HG03066 (cell line): ENCODE measurements at regions not wholly inside any gene's neighbourhood (a gene's known extent, or its start where the extent isn't known, plus 50 kb on each side); places are given as distances from the start of the nearest gene placed in this dataset.
"Not testable (repeated sequence)": the region's sequence is repeated elsewhere in the genome, so short reads cannot be mapped to it uniquely, and the experiment has no call there.

Source experiments
- ATAC-seq: cut with Tn5 transposase; IDR thresholded peaks from one replicate; pipeline ENCODE4 v1.9.1; 2021; ENCODE audit warnings: low read depth; ENCODE audit not compliant: unreplicated experiment

DNA sequence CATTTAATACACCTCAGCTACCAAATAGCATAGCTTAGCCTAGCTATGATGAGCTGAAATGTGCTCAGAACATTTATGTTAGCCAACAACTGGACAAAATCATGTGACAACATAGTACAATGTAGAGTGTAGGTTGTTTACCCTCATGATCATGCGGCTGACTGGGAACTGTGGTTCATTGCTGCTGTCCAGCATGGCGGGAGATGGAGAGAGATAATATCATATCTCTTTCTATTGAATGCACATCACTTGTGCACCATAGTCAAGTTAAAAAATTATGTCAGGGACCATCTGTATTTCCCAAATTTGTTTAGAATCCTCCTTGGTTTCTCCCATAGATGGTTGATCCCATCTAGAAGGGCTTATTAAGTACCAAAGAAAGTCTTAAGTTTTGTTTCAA lies 151.1 kb upstream of the ELL2 start:
- no peak for ATAC-seq

DNA sequence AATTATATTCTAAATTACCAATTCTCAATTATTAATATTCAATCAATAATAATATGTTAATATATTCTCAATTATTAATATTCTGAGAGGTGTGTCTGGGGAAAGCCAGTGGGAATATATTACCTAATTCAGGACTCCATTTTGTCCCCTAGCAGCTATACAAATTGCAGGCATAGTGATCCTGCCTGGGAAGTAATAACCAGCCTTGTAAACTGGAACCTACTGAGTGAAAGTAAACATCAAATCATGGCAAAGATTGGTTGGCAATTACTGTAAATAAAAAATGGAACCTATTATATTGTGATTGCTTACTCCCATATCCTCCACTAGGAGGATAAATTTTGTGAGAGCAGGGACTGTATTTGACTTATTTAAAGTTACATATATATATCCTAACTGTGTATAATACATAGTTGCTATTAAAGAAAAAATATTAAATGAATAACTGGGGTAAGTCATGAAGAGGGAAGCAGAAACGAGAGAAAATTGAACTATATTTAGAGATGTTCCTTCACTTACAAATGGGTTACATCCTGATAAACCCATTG lies 150.5 kb upstream of the ELL2 start:
- ATAC-seq: no peak

DNA sequence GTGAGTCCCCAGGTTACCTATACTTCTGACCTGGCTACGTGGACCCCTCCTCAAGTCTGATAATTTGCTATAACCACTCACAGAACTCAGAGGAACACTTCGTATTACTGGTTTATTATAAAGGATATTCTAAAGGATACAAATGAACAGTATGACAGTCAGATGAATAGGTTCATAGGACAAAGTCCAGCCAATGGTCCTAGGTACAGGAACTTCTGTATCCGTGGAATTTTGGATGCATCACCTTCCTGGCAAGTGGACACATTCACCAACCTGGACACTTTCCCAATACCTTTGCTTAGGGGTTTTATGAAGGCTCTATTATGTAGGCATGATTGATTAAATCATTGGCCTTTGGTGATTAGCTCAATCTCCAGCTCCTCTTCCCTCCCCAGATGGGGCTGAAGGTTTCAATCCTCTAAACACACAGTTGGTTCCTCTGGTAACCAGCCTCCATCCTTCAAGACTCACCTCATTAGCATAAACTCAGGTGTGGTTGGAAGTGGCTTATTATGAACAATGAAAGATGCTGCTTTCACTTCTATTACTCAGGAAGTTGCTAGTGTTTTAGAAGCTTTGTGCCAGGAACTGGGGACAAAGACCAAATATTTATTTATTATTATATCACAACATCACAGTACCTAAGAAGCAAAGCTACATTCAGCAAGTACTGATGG lies 149.6 kb upstream of the ELL2 start:
- no peak for ATAC-seq

DNA sequence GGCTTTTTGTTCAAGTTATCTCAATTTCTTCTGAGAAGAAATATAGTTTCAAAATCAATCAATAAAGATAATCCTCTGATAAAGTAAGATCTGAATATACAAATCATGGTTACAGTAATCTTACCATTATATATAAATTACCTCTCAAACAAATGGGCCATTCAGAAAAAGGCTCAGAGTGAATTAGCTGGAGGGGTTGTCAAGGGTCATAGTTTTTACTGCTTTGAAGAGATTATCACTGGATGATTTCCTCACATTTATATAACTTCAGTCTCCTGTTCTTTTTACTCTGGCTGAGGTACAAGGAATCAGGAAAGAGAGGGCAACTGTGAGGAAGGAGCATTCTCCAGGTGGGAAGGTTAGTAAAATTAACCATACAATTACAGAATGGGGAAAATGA lies 148.6 kb upstream of the ELL2 start:
- ATAC-seq: no peak

DNA sequence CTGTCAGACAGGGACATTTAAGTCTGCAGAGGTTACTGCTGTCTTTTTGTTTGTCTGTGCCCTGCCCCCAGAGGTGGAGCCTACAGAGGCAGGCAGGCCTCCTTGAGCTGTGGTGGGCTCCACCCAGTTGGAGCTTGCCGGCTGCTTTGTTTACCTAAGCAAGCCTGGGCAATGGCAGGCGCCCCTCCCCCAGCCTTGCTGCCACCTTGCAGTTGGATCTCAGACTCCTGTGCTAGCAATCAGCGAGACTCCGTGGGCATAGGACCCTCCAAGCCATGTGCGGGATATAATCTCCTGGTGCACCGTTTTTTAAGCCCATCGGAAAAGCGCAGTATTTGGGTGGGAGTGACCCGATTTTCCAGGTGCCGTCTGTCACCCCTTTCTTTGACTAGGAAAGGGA lies 147.0 kb upstream of the ELL2 start:
- ATAC-seq: not testable (repeated sequence)

DNA sequence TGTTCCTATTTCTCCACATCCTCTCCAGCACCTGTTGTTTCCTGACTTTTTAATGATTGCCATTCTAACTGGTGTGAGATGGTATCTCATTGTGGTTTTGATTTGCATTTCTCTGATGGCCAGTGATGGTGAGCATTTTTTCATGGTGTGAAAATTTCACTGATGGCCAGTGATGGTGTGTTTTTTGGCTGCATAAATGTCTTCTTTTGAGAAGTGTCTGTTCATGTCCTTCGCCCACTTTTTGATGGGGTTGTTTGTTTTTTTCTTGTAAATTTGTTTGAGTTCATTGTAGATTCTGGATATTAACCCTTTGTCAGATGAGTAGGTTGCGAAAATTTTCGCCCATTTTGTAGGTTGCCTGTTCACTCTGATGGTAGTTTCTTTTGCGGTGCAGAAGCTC lies 142.2 kb upstream of the ELL2 start:
- ATAC-seq: not testable (repeated sequence)

DNA sequence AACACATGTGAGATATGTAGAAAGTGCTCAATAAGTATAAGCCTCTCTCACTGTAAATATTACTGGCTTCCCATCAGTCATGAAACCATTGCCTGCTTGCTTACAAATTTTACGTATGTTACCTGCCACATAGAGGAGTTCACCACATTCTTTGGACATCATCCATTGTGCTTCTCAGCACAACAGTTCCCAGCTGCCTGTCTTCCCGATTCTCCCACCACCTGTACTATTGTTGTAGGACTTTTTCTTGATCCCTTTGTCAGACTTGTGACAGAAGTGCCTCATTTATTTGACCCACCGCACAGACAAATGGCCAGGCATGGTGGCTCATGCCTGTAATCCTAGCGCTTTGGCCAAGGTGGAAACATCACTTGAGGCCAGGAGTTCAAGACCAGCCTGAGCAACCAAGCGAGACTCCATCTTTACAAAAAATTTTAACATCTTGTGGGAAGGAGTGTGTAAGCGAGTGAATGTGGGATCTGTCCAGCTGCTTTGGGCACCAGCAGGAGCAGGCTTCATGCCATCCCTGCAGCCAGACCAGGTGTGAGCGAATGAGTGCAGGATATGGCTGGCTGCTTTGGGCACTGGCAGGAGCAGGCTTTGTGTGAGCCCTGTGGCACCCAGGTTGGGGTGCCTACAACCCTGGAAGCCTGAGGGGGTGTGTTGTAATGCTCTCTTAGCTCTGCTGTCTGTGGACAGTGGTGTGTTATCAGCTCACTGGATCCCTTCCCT lies 139.9 kb upstream of the ELL2 start:
- ATAC-seq: no peak

DNA sequence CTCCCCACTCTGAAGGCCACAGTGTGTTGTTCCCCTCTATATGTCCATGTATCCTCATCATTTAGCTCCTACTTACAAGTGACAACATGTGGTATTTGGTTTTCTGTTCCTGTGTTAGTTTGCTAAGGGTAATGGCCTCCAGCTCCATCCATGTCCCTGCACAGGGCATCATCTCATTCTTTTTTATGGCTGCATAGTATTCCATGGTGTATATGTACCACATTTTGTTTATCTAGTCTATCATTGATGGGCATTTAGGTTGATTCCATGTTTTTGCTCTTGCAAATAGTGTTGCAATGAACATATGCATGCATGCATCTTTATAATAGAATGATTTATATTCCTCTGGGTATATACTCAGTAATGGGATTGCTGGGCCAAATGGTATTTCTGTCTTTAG lies 135.8 kb upstream of the ELL2 start:
- ATAC-seq: not testable (repeated sequence)

DNA sequence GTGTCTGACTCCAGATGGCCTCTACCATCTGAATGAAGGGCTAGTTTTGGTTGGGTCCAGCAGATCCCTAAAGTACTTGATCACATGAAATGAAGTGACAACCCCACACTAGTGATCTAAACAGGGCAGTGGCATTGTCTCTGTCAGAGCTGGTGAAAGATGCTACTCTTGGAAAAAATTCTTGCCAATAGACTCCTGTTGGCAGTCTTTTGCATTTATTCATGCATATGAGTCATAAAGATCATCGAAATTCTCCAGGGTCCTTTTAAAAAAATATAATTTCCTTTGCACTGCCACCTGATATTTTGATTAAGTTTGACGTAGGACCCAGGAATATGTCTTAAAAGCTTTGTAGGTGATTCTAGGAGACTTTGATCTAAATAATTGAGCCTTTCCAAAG lies 135.1 kb upstream of the ELL2 start:
- ATAC-seq: no peak

DNA sequence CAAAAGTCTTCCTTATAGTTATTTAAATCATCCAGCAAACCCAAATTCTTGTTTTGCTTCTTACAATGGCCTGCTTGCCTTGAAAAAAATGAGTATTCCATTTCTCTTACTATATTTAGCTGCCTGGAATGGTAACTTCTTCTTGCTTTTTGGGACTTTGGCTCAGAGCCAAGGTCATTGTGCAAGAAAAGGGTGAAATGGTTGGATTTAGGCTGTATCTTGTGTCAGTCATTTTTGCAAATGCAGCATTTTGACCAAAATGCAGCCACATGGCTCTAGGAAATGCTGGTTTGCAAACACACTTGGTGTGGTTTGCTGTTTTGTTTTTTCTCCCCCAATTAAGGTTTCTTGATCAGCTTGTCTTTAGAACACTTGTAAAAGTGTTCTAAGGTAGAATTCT lies 133.3 kb upstream of the ELL2 start:
- ATAC-seq: no peak

DNA sequence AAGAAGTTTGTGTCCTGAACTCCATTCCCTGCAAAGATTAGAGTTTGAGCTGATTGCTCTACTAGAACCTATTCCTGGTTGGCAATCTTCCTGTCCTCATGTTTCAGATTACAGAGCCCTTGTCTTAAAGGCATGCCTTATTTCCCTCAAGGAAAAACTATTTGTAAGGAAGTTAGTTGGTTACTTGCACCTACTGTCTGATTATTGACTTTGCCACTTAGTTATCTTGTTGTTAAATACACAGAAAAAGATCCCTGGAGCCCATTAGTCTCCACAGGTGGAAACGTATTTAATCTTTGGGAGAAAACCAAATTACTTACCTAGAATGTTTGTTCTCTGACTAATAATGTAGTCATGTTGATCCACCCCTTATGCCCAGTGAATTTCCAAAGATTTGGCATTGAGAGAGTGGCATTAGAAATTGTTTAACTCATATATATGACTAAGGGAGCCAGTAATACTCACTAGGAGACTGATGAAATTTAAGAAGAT lies 132.3 kb upstream of the ELL2 start:
- no peak for ATAC-seq

DNA sequence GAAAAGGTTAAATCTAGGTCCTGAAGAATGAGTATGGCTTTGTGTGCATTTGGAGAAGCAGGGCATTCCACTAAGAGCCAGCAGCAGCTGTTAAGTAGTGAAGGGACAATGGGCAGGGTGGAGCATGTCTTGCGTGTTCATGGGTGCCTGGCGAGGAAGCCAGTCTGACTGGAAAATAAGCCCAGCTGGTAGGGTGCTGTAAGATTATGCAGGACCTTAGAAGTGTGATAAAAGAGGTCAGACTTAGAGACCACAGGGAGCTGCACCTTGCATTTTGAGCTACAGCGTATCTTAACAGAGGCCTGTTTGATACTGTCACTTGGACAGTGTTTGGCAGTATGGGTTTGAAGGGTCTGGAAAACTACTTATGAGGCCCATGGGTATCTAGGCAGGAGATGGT lies 131.7 kb upstream of the ELL2 start:
- no peak for ATAC-seq

DNA sequence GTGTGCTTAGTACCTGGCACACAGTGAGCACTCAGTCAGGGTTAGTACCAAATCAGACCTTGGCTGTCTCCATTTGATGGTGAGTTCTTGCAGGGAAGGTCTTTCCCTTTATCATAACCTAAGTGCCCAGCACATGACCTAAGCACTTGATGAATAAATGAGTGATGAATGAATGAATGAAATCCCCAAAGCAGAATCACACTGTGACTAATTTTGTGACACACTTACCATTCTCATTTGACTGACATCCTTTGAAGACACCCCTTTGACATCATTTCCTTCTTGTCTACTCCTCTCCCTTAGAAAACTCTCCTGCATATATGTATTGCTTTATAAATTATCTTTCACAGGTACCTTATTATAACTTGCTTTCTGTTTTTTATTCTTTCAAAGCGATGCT lies 130.2 kb upstream of the ELL2 start:
- ATAC-seq: no peak

DNA sequence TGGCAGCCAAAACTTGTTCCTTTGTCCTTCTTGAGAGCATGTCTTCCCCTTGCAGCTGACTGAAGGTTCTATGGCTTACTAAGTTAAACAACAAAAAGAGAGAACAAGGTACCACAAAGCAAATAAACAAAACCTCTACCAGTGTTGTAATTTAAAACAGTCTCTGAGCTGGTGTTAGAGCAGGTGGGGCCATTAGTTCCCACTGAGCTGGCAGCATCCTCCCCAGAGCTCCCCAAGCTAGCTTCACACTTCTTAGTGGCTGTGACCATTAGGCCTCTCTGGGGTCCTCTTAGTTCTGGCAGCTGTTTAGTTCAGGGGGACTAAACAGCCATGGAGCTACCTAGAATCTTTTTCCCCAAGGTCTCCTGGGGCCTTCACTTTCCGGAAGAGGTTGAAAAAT lies 128.6 kb upstream of the ELL2 start:
- no peak for ATAC-seq

DNA sequence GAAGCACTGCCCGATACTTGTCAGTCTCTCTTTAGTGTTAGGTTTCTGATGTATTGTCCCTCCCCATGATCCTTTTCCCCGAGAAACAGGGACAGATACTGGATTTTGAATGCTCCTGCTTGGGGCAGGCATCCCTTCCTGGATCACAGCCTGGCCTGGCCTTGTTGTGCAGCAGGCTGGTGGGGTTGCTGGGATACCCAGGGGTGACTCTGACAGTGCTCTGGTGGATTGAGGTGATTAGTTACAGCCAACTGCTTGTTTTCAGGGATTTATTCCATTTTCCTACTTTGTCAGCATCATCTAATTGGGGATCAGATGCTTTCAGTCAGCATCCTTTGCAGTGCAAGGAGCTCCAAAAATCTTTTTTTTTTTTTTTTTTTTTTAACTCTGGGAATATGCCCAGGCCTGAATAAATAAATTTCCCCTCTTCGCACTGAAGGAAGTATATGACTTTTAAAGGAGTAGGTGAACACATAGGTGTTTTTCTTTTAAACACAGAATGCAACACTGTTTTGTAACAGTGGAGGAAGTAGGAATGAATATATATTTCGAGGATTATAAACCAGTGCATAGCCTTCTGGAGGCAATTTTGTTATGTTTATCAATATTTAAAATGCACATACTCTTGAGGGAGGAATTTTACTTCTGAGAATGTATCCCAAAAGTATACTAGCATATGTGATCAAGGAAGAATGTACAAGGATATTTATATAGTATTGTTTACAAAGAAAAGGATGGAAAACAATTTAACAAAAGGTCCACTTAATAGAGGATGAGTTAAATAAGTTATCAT lies 127.3 kb upstream of the ELL2 start:
- no peak for ATAC-seq

DNA sequence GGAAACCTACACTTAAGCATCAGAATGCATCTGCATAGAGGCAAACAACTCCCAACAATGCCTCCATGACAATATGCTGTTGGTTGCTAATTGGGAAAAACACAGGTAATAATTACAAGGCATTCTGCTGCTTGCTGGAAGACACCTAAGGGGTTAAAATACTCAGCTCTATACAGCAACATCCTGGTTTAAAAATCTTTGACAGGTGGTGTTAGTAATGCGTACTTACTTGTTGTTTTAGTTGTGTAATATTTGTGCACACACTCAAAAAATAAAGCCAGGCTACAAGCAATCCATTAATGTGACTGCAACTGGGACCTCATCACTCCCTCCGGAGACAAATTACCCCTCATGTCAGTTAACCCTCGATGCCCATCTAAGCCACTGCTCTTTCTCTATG lies 126.3 kb upstream of the ELL2 start:
- ATAC-seq: no peak

DNA sequence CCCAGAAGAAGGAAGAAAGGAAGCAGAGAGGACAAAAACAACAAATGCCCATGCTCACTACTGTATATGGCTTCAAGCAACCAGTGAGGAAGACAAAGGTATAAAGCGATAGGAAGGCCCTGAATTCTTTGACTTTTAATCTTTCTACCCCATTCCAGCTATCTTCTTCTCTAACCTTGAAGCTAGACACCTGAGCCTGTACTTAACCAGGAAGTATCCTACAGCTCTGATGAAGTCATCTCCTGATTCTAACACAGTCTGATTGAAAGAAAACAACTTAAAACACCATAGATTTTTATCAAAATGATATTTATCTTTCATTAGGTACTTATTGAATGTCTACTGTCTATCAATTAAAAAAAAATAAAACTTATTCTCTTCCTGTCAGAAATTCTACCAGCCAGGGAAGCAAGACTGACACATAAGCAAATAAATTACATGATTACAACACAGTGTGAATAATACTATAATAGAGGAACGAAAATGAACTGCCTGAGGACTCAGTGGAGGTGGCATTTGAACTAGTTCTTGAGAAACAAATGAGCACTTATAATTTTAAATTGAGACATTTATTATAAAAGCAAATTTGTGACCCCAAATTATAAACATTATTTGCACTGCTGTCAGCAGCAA lies 123.3 kb upstream of the ELL2 start:
- ATAC-seq: no peak

DNA sequence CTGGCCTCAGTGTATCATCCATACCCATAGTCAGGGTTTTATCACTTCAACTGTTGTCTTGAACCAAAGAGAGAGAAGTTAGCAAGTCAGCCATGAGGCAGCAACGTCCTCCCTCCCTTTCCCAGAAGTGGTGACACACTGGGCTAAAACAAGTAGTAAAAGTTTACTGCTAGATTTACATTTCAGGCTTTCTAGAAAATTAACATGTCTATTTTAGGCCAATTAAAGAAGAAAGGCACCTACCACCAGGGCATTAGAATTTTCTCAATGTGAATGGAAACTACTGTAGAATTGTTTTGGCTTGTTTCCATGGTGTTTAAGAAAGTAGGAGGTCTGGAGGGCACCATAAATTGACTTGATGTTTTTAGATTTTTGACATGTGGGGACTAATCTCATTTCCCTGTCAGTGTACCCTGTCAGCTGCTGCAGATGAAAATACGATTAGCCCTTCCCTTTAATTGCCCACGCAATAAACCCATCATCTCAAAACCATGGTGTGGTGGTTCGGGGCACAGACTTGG lies 121.8 kb upstream of the ELL2 start:
- ATAC-seq: no peak

DNA sequence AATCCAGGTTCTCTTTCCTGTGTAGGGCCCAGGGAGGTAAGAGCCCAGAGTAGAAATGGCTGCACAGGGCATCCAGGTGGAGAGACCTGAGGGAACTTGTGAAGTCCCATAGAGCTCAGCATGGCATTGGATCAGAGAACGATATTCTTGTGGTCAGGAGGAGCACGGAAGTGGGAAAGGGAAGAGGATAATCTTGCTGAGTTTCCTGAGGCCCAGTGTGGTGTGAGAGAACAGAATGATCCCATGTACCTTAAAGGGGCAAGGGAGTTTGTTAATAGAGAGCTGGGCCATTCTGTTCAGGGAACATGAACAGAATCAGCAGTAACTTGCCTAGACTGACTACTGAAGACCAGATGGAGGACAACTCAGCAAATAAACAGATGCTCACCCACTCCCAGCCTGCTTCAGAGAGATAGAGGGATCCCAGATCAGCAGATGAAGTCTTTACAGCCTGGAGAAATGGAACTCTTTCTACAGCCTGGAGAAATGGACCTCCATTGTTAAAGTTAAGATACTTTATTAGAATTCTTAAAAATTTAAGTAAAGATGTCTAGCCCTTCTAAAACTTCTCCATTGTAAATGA lies 119.7 kb upstream of the ELL2 start:
- ATAC-seq: no peak

DNA sequence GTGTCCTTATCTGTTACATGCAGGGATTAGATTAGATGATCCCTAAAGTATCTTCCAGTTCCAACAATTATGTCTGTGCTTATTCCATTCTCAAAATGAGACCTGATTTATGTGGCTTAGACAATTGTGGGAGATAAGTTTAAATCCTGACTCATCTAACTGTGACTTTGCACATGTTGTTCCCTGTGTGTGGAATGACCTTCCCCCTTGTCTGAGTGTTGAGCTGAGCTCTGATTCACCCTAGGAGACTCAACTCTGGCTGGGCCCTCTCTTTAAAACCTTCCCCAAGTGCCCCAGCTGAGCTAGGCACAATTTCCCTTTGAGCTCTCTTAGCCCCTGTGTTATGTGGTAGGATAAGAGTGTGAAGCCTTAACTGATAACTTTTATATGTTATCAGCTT lies 118.9 kb upstream of the ELL2 start:
- ATAC-seq: no peak
